Activated naive CD8-positive, alpha-beta T cell treated with anti-CD3 and anti-CD28 coated beads, Interleukin-2, amount 50 U/mL, for 16 hours (primary cell): ENCODE measurements at regions not wholly inside any gene's neighbourhood (a gene's known extent, or its start where the extent isn't known, plus 50 kb on each side); places are given as distances from the start of the nearest gene placed in this dataset.

Source experiments
- DNase-seq: peaks from one replicate; pipeline ENCODE4 v3.0.0-alpha.2; 2020; ENCODE audit warnings: low read depth, low spot score

- DNase-seq = no peak
Observed at GRCh38 chr10:31754803-31755624, 173.6 kb downstream of the ARHGAP12 start.

GRCh38 chr10:31753681-31754080 is 174.9 kb downstream of the ARHGAP12 start:
- no peak for DNase-seq

GRCh38 chr10:31752170-31752569 is 176.5 kb downstream of the ARHGAP12 start:
- DNase-seq = no peak

GRCh38 chr10:31751738-31752080 is 176.9 kb downstream of the ARHGAP12 start:
- no peak for DNase-seq

GRCh38 chr10:31751051-31751737 is 177.4 kb downstream of the ARHGAP12 start:
- DNase-seq = no peak

- DNase-seq = no peak
Observed at GRCh38 chr10:31749981-31750840, 178.4 kb downstream of the ARHGAP12 start.

GRCh38 chr10:31749301-31749700 is 179.3 kb downstream of the ARHGAP12 start:
- no peak for DNase-seq

GRCh38 chr10:31745612-31746376 is 182.8 kb downstream of the ARHGAP12 start:
- no peak for DNase-seq

- no peak for DNase-seq
Observed at GRCh38 chr10:31744025-31744424, 184.6 kb downstream of the ARHGAP12 start.

GRCh38 chr10:31742255-31742654 is 186.4 kb downstream of the ARHGAP12 start:
- no peak for DNase-seq

- DNase-seq = no peak
Observed at GRCh38 chr10:31741473-31741872, 187.2 kb downstream of the ARHGAP12 start.

- no peak for DNase-seq
Observed at GRCh38 chr10:31739711-31740110, 188.9 kb downstream of the ARHGAP12 start.

GRCh38 chr10:31739146-31739545 is 189.5 kb downstream of the ARHGAP12 start:
- no peak for DNase-seq

GRCh38 chr10:31731711-31732110 is 196.9 kb downstream of the ARHGAP12 start:
- no peak for DNase-seq

GRCh38 chr10:31730776-31731175 is 197.9 kb downstream of the ARHGAP12 start:
- no peak for DNase-seq

- DNase-seq = no peak
Observed at GRCh38 chr10:31728698-31729224, 199.9 kb downstream of the ARHGAP12 start.

GRCh38 chr10:31725436-31725835 is 203.2 kb downstream of the ARHGAP12 start:
- no peak for DNase-seq

GRCh38 chr10:31724296-31724695 is 204.3 kb downstream of the ARHGAP12 start:
- no peak for DNase-seq

- no peak for DNase-seq
Observed at GRCh38 chr10:31723106-31723750, 205.4 kb downstream of the ARHGAP12 start.

GRCh38 chr10:31721096-31721495 is 207.5 kb downstream of the ARHGAP12 start:
- DNase-seq = no peak

- DNase-seq = no peak
Observed at GRCh38 chr10:31720546-31720945, 208.1 kb downstream of the ARHGAP12 start.
